SK-N-SH (cell line): ENCODE measurements at regions not wholly inside any gene's neighbourhood (a gene's known extent, or its start where the extent isn't known, plus 50 kb on each side); places are given as distances from the start of the nearest gene placed in this dataset.

Experiments
- CTCF ChIP-seq: fragments of 200-600 bp; sonication (generic); IDR thresholded peaks from 2 replicates; pipeline ENCODE4 v1.6.1; 2017; ENCODE audit warnings: antibody characterized with exemption, mild to moderate bottlenecking, moderate library complexity
- EZH2phosphoT487 ChIP-seq: fragments of 200-600 bp; sonication (generic); IDR thresholded peaks from 2 replicates; pipeline ENCODE4 v1.6.1; 2017; ENCODE audit warnings: low read depth, mixed run types, mild to moderate bottlenecking, antibody characterized with exemption, moderate library complexity, borderline replicate concordance
- GABPA ChIP-seq: IDR thresholded peaks from 2 replicates; pipeline ENCODE4 v1.4.0; 2012; ENCODE audit warnings: low read depth, mild to moderate bottlenecking
- MAX ChIP-seq: IDR thresholded peaks from 2 replicates; pipeline ENCODE4 v1.4.0; 2012; ENCODE audit warnings: low read depth
- POLR2AphosphoS5 ChIP-seq: IDR thresholded peaks from 2 replicates; pipeline ENCODE4 v1.6.1; 2012; ENCODE audit warnings: low read depth, low read length
- RCOR1 ChIP-seq: fragments of 150-350 bp; IDR thresholded peaks from 2 replicates; pipeline ENCODE4 v1.6.1; 2017; ENCODE audit warnings: antibody characterized with exemption, low read length
- RFX5 ChIP-seq: IDR thresholded peaks from 2 replicates; pipeline ENCODE4 v1.6.1; 2012; ENCODE audit warnings: mild to moderate bottlenecking, improper control_type of control experiment, low read length
- RXRA ChIP-seq: IDR thresholded peaks from 2 replicates; pipeline ENCODE4 v1.4.0; 2012; ENCODE audit warnings: low read depth, mild to moderate bottlenecking, borderline replicate concordance
- TAF1 ChIP-seq: IDR thresholded peaks from 2 replicates; pipeline ENCODE4 v1.6.1; 2012; ENCODE audit warnings: low read depth, mild to moderate bottlenecking, low read length, moderate library complexity, borderline replicate concordance
- USF2 ChIP-seq: fragments of 150-350 bp; IDR thresholded peaks from 2 replicates; pipeline ENCODE4 v1.6.1; 2017; ENCODE audit warnings: antibody characterized with exemption, low read length, low read depth, borderline replicate concordance

- TF ChIP-seq MAX (no peak), RFX5 (no peak), CTCF (no peak), TAF1 (no peak), GABPA (no peak), POLR2AphosphoS5 (no peak), USF2 (no peak), RCOR1 (no peak), RXRA (no peak), EZH2phosphoT487 (no peak)
These were observed 249.2 kb upstream of the C1orf174 start for GRCh38 chr1:4149281-4149680.
